GM18867 (cell line): ENCODE measurements at regions not wholly inside any gene's neighbourhood (a gene's known extent, or its start where the extent isn't known, plus 50 kb on each side); places are given as distances from the start of the nearest gene placed in this dataset.

Experiments
- ATAC-seq: cut with Tn5 transposase; IDR thresholded peaks from one replicate; pipeline ENCODE4 v1.9.1; 2021; ENCODE audit warnings: mild to moderate bottlenecking, moderate library complexity; ENCODE audit not compliant: unreplicated experiment

DNA sequence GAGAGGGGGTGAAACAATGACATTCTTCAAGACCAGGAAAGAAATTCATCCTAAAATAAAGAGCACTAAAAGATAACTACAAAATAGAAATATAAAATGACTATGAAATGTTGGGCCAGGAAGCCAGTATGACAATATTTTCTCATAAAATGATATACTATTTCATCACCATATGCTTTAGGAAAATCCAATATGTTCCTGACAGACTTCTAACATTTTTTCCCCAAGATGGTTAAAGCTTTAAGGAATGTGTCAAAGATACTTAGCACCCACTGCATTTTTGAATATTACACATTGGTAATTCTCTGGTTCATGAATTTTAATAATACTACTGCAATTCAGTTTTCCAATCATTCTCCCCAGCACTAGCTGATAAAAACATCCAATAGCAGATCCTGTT lies 87.7 kb upstream of the PLEKHG7 start:
- ATAC-seq: no peak

DNA sequence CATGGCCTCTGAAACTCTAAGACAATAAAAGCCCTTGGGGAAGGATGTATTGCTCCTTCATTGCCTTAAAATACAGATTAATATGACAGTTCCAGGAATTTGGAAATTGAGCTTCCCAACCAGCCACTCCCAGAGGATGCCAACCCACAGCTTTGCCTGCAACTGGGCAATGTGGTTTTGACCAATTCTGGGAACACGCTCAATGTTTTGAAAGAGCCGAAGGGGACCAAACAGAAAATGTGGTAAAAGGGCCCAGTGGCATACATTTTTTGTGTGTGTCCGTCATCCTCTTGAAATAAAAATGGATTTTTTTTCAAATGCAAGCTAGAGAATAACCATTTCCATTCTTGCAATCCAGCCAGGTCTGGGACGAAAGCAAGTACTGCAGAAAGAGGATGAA lies 88.3 kb upstream of the PLEKHG7 start:
- no peak for ATAC-seq

DNA sequence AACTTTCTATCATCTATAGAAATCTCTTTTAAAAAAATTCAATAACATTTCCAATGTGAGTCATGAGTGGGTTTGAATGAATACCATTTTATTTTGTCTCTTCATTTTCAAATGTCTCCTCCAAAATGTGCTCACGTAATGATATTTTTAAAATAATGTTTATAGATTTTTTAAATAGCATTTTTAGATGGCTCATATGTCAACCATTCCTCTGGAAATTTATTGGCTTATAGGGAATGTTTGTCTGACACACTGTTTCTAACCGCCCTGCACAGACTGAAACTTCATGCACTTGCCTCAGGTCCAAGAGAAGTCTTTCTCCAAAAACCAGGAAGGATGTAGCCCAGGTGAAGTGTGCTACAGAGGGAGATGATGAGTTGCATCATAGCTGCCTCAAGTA lies 88.8 kb upstream of the PLEKHG7 start:
- ATAC-seq: no peak

DNA sequence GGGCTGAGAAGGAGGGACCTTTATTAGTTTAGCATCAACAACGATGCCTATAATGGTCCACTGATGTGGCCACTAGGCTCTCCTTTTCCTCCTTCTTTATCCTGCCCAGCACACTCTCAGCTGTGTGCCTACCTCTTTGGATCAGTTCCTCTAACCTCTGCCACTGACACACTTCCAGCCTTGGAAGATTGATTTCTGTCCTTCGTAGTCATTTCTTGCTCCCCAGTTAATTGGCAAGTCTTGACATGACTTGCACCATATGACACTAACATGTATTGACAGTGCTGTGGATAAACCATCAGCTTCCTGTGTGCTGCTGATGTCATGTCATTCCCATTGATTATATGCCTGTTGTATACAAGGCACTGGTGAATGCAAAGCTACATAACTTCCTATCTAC lies 90.2 kb upstream of the PLEKHG7 start:
- ATAC-seq: no peak

DNA sequence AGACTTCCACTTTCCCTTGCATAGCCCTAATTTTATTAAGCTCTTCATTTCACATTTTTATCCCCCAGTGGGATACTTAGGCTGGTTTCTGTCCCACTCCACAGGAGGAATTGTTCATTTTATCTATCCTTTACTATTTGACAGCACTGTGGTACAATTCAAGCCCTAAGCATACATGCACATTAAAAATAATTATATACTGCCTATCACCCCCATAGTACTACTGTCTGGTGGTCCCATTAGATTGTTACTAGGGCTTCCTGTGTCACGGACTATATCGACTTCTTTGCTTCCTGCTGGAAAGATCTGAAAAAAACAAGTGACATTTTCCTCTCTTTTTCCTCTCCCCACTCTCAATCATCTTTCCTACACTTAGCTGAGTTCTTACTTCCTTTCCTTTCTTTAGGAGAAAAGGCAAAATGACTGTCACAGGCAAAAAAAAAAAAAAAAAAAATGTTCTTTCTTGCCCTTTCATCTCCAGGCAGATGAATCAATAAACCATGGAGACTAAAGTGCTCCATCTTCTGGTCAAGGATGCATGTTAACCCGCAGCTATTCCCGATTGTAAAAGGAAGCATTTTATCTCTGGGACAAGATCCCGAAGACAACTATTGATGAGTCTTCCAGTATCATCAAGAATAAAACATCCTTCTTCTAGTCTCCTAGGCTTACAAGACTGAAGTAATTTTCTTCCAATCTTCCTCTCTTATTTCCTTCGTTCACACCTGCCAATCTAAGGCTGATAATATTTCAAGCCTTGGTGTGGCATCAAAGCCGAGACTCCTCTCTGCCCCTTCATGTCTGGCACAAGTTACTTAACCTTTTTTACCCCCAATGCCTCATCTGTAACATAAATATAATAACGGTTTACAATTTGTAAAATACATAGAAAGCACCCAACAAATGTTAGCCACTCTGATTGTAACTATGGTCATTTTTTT lies 94.4 kb upstream of the PLEKHG7 start:
- no peak for ATAC-seq

DNA sequence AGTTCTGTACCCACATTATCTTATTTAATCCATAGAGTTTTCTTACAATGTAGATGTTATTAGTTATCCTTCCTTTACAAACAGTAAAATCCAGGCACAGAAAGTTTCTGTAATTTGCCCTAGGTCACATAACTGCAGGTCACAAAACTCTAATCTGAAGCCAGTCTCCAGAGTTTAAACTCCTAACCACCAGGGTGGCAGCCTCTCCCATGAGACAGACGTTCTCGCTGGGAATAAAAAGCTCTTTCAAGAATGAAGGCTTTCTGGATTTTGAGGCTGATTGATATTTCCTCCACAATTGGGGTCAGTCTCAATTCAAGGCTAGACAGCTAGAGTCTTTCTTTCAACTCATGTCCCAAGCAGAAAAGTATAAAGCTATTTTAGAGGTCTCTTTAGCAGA lies 95.8 kb upstream of the PLEKHG7 start:
- no peak for ATAC-seq

DNA sequence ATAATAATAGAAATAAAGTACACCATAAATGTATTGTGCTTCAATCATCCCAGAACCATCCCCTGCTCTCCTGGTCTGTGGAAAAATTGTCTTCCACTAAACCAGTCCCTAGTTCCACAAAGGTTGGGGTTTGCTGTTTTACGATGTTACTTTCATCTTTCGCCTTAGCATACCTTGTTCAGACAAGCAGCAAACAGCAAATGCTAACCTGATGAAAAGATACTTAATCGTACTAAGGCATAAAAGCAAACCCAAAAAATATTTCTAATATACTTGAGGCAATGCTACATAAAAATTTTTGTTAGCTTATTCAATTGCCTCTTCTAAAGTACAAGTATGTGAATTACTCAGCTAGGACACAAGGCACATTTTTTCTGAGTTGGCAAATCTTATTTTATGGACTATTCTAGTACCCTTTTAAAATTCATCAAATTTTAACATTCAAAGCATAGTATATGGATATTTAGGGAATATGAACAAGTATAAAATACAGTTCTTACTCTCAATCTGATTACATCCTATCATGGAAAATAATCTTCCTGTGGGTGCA lies 97.1 kb upstream of the PLEKHG7 start:
- no peak for ATAC-seq

DNA sequence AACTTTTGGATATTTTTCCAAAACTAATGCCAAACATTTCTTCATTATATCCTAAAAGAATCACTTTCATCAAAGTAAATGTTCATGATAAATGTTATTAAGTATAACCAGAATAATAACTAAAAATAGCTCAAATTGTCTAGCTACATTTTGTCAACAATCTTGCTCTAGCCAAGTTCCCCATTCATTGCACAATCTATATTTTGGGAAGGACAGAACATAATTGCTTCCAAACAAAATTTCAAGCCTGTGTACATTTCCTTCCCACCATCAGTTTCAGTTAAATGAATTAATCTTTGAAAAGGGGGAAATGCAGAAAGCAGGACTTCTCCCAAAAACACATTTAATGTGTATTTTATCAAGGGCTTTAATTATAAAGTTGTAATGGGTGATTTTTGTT lies 98.0 kb upstream of the PLEKHG7 start:
- ATAC-seq: no peak

DNA sequence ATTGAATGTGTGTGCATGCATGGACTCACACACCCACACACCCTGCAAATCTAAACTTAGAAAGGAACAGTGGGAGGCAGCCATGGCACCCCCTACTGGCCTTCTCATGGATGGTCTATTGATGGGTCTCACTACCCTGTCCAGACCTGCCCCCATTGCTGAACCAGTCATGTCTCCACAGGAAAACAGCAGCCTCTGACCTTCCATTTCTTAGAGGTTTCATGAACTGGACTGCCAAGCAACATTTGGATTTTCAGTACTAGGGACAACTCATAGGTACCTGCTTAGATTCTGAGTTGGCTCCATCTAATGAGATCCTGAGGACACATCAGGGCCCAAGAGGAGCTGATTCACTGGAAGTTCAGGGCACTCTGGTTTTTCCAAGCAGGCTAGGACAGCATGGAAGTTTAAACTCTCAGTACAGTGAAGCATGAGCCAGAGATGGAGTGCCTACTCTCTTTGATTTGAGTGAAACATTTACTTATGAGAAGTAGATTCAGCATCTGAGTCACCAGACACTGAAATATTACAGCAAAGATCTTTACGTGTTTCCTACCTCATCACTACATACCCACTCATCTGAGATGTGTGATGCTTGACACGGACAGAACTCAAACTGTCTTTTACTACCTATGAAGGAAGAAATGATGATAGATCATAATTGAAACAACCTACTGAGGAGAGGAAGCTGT lies 98.9 kb upstream of the PLEKHG7 start:
- no peak for ATAC-seq

DNA sequence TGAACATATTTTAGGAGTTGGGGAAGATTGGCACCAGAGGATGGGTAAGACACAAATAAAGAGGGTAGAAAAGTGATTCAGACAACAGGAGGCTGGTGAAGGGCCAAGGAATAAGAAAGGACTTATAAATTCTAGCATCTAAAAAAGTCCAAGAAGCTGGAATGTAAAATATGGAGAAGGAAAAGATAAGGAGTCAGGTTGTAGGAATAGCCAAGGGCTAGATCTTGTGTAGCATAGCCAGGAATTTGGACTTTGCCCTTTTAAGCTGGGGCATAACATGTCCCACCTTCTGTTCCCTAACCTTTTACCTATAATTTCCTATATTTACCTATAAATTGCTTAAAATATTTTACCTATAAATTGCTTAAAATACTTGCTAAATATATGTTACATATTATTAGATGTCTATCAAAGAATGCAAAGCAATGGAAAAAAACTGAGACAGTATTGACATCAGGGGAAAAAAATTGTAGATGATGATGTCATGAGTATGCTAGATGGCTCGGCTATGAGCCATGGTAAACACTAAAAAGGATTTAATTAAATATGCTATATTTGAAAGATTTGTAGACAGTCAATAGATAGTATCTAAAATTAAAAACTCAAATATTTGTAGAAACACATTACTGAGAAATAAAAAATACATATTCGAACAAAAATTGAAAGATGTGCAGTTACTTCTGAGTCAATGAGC lies 99.7 kb upstream of the PLEKHG7 start:
- ATAC-seq: no peak

DNA sequence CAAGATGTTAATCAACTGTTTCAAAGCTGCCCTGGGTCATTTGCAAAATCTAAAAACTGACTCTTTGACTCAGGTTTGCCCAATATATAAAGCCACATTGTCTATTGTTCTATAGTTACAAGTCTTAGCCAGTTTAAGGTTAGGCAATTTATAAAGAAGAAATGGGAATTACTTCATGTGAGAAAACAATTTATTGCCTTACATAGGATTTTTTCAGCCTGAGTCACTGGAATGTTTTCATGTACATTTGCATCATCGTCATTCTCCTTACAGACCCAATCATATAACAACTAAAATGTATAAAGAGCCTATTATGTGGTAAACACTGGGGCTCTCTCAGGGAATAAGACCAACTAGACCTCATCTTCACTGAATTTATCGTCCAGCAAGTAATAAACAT lies 100.3 kb upstream of the PLEKHG7 start:
- ATAC-seq: no peak

DNA sequence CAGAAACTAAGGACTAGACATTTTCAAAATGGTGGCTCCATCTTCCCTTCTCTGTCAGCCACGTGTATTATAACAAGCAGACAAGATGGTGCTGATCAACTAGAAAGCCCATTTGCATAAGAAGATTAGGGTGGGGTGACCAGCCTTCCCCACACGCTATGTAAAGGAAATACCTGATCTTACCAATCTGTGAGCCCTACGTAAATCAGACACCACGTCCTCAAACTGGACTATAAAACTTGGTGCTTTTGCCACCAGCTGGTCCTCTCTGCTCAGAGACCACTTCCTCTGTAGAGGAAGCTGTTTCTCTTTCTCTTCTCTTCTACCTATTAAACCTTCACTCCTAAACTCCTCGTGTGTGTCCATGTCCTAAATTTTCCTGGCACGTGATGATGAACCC lies 101.1 kb upstream of the PLEKHG7 start:
- ATAC-seq: no peak

DNA sequence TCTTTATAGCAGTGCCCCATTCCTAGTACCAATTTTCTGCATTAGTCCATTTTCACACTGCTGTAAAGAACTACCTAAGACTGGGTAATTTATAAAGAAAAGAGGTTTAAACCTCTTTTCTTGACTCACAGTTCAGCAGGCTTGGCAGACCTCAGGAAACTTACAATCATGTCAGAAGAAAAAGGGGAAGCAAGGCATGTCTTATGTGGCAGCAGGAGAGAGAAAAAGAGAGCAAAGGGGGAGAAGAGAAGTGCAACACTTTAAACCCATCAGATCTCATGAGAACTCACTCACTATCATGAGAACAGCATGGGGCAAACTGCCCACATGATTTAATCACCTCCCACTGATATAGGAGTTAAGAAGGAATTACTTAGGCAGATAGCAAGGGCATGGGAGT lies 101.6 kb upstream of the PLEKHG7 start:
- no peak for ATAC-seq

DNA sequence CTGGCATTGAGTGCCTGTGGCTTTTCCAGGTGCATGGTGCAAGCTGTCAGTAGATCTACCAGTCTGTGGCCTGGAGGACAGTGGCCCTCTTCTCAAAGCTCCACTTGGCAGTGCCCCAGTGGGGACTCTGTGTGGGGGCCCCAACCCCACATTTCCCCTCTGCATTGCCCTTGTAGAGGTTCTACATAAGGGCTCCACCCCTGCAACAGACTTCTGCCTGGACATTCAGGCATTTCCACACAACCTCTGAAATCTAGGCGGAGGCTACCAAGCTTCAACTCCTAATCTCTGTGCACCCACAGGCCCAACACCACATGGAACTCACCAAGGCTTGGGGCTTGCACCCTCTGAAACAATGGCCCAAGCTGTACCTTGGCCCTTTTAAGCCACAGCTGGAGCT lies 102.7 kb upstream of the PLEKHG7 start:
- no peak for ATAC-seq

DNA sequence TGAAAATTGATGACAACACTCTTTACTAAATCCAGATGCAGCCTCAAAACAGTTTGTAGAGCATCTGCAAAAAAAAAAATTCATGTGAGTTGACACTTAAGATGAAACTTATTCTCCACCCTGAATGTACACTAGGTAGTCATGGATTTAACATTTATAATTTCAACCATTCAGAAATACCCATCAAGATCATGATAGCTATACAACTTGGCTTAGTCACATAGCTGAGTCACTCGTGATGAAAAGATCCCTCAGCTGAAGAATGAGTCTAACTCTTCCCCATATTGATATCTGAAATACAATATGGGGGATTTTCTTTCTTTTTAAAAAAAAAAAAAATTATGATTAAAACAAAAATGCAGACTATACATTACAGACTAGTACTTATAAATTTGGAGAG lies 104.8 kb upstream of the PLEKHG7 start:
- no peak for ATAC-seq

DNA sequence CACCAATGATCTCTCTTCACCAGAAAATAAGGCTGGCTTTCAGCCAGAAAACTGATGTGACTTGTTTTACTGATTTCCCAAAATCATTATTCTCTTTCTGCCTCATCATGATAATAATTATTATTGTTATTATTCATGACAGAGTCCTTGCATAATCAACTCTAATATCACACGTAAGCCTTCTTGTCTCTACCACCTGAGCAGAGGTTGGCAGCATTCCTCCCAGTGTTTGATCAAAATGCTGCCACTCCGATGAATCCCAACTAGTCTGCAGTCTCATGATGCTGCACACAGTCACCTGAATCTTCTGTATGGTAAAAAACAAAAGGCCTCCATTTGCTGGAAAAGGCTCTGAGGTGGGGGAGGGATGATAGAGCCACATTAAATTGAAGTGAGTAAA lies 105.7 kb upstream of the PLEKHG7 start:
- ATAC-seq: no peak

DNA sequence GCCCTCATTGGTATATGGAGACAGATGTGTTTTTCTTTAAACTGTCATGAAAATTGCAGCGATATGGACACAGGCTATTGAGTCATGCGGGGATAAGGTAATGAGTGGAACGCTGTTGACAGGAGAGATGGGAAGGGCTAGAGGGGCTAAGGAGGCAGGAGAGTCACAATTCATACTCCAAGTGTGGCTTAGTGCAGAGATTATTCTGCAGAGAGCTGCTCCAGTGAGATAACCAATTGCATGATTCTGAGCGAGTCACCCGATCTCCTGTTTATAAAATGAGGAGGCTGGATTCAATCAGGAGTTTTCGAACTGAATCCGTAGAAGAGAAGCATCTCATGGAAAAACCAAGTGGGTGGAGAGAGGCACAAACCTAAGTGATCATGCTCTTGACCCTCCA lies 106.4 kb upstream of the PLEKHG7 start:
- ATAC-seq: no peak

DNA sequence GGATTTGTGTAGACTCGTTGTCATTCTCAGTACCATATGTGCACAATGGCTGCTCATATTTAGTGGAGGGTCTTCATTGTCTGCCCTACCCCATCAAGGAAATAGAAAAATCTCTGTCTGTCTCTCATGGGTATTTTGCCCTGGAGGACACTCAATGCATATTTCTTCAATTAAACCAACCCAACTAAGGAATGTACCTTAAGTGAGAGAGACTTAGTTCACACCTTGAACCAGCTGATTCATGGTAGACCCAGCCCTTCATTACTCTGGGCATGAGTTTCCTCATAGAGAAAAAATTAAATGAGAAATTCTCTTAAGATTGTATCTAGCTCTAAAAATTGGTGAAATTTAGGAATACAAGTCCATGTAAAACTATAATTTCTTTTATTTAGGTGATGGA lies 107.1 kb upstream of the PLEKHG7 start:
- no peak for ATAC-seq

DNA sequence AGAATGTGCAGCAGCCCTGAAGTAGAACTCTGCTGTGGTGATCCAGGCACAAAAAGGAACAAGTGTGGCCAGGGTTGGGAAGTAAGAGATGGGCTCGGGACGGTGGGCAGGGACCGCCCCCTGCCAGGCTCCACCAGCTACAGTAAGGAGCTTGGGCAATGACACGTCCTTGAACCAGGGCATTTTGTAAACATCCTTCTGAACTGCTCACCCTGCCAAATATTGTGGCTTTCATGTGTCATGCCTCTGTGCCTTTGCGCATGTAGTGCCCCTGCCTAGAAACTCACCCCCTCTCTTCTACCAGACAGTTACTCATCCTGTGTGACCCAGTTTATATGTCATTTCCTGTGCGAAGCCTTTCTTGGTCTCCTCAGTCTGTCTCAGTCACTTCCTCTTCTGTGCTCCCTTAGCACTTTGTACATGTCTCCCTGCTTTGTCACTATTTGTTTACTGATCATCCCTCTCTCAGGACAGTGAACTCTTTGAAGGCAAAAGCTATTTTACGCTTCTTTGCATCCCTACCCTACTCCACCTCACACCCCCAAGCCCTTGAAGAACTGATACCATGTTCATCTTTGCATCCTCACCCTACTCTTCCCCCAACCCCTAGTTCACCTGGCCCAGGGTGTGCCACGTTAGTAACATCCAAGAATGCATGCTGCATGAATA lies 108.9 kb upstream of the PLEKHG7 start:
- ATAC-seq: peak; percentile 100

DNA sequence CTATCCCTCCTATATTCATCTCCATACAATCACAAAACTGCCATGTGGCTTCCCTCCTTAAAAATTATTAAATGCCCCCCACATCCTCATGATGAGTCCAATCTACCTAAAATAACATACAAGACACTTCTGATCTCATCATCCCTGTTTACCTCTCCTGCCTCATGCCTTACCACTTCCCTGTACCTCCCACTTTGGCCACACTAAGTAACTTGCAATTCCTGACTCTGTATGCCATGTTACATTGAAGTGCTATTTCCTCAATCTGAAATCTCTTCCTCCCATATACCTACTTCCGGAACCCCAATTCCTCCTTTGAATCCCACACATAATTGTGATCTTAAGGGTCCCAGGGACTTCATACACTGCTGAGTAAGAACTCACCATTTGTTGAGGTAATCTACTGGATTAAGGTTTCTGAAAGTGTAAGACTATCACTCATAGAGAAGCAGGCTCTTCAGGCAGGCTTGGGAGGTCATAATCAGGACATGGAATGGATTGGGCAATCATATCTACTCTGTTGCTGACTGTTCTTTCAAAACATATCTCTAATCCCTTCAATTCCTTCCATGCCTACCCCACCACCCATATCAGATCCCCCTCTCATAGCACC lies 117.6 kb upstream of the PLEKHG7 start:
- ATAC-seq: no peak

DNA sequence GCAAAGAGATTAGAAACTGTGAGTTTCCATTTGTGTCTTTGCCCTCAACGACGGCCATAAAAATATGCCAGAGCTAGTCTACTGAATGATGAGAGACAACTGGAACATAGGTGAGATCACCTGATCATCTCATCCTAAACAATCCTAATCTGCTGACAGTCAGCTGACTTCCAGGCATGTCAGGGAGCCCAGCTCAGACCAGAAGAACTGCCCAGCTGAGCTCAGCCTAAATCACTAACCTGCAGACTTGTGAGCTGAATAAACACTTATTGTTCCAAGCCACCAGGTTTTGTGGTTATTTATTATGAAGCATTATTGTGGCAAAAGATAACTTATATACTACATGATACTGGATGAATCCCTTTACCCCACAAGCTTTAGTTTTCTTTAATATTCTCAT lies 118.9 kb upstream of the PLEKHG7 start:
- ATAC-seq: no peak
